ENCODE measurements at regions not wholly inside any gene's neighbourhood (a gene's known extent, or its start where the extent isn't known, plus 50 kb on each side); places are given as distances from the start of the nearest gene placed in this dataset.

- Histone ChIP-seq H3K9me3 (ENCODE audit: control insufficient read depth, insufficient read depth, low read length) (no peaks in the 10 kb centered on the region), H3K4me3 (ENCODE audit: low read depth, low read length) (no peak overlapping the region), H3K27me3 (ENCODE audit: control insufficient read depth, insufficient read depth, low read length) (no peaks in the 10 kb centered on the region), H3K27ac (ENCODE audit: low read depth, low read length) (no peak overlapping the region)
- ChIA-PET POLR2A (no interaction called here), CTCF (no interaction called here)
- TF ChIP-seq CTCF (IDR thresholded peaks at IDR 0.05; ENCODE audit: low read depth, low read length) = no peak
- no peak for DNase-seq (ENCODE audit: low read depth, low spot score)
Measured at GRCh38 chr3:117873249-117873600, 1161.4 kb downstream of the IGSF11 start.

GRCh38 chr3:117874028-117874690 is 1160.5 kb downstream of the IGSF11 start:
- DNase-seq (ENCODE audit: low read depth, low spot score) = no peak
- ChIA-PET CTCF (no interaction called here), POLR2A (no interaction called here)
- H3K9me3 ChIP-seq (ENCODE audit: control insufficient read depth, insufficient read depth, low read length) = no peaks in the 10 kb centered on the region
- no peaks in the 10 kb centered on the region for H3K27me3 ChIP-seq (ENCODE audit: control insufficient read depth, insufficient read depth, low read length)
- no peak overlapping the region for H3K27ac ChIP-seq (ENCODE audit: low read depth, low read length)
- H3K4me3 ChIP-seq (ENCODE audit: low read depth, low read length) = no peak overlapping the region
- TF ChIP-seq CTCF (IDR thresholded peaks at IDR 0.05; ENCODE audit: low read depth, low read length) = no peak

- Histone ChIP-seq H3K9me3 (ENCODE audit: control insufficient read depth, insufficient read depth, low read length) (no peaks in the 10 kb centered on the region), H3K4me3 (ENCODE audit: low read depth, low read length) (no peak overlapping the region), H3K27ac (ENCODE audit: low read depth, low read length) (no peak overlapping the region), H3K27me3 (ENCODE audit: control insufficient read depth, insufficient read depth, low read length) (no peaks in the 10 kb centered on the region)
- ChIA-PET POLR2A (no interaction called here), CTCF (no interaction called here)
- no peak for DNase-seq (ENCODE audit: low read depth, low spot score)
- TF ChIP-seq CTCF (IDR thresholded peaks at IDR 0.05; ENCODE audit: low read depth, low read length) = no peak
Measured at GRCh38 chr3:117874904-117875874, 1159.5 kb downstream of the IGSF11 start.

GRCh38 chr3:117875887-117876286 is 1158.8 kb downstream of the IGSF11 start:
- TF ChIP-seq CTCF (IDR thresholded peaks at IDR 0.05; ENCODE audit: low read depth, low read length) = no peak
- H3K9me3 ChIP-seq (ENCODE audit: control insufficient read depth, insufficient read depth, low read length) = no peaks in the 10 kb centered on the region
- POLR2A ChIA-PET = no interaction called here
- no peak for DNase-seq (ENCODE audit: low read depth, low spot score)
- CTCF ChIA-PET = interaction anchor here (0.6 kb wide), 1 partner anchor 258 kb away, joined by 3 read pairs; no protein-coding TSS in a partner anchor
- no peak overlapping the region for H3K27ac ChIP-seq (ENCODE audit: low read depth, low read length)
- no peak overlapping the region for H3K4me3 ChIP-seq (ENCODE audit: low read depth, low read length)
- no peaks in the 10 kb centered on the region for H3K27me3 ChIP-seq (ENCODE audit: control insufficient read depth, insufficient read depth, low read length)

GRCh38 chr3:117880638-117881037 is 1154.0 kb downstream of the IGSF11 start:
- Histone ChIP-seq H3K9me3 (ENCODE audit: control insufficient read depth, insufficient read depth, low read length) (no peaks in the 10 kb centered on the region), H3K4me3 (ENCODE audit: low read depth, low read length) (no peak overlapping the region), H3K27ac (ENCODE audit: low read depth, low read length) (no peak overlapping the region), H3K27me3 (ENCODE audit: control insufficient read depth, insufficient read depth, low read length) (no peaks in the 10 kb centered on the region)
- ChIA-PET POLR2A (no interaction called here), CTCF (no interaction called here)
- DNase-seq (ENCODE audit: low read depth, low spot score) = no peak
- TF ChIP-seq CTCF (IDR thresholded peaks at IDR 0.05; ENCODE audit: low read depth, low read length) = no peak
